Heart left ventricle (tissue), 13 donors: ENCODE measurements at regions not wholly inside any gene's neighbourhood (a gene's known extent, or its start where the extent isn't known, plus 50 kb on each side); places are given as distances from the start of the nearest gene placed in this dataset.

ENCODE experiments used
- POLR2A ChIP-seq, 2 donors: fragments of 450-650 bp; IDR thresholded peaks; one replicate each; pipeline ENCODE4 v1.6.1; 2017; ENCODE audit warnings: antibody characterized with exemption in 2 of 2, mild to moderate bottlenecking in 2 of 2, moderate library complexity in 2 of 2
- TF ChIP-seq, protein P1 (sequence below), 12 donors: fragments of 200-600 bp; sonication (generic) in 4 of 12; IDR thresholded peaks; one replicate each; pipeline versions ENCODE4 v1.5.0 to v1.8.0; 2018 to 2022; ENCODE audit warnings: antibody characterized with exemption in 12 of 12, mild to moderate bottlenecking in 5 of 12
- donor health status: ischemic (EF 13 %, LVEDD 7.1; RV severe dilation, severe dysfunction).
- donor health status: DM: no; HTN: yes; CAD: no.
- donor health status: DM: no; HTN: no; CAD: no.
- donor health status: ischemic (EF 25% LVEDD 6.9; RV normal size, moderate dysfunction).
- donor health status: ischemic (EF 25% LVEDD 5.7; RV mildly dilated, moderate dysfunction).
- donor health status: ischemic (EF 35%, LVEDD 5.7; RV mildly dilated, moderate dysfunction).
- donor health status: nonischemic (EF 11% LVEDD 7.7; RV severe dilation, severe dysfunction).
- donor health status: DM: yes; HTN: yes; CAD: no.
- donor health status: PGD.
- donor health status: ischemic (EF 29% LVEDD 5.4; RV normal size, mild dysfunction).
- donor health status: nonischemic (EF 23%, LVEDD 6.1; RV moderate dilation, normal function).

GRCh38 chr4:44019721-44020120 is 428.9 kb downstream of the KCTD8 start:
- TF ChIP-seq, protein P1, sequence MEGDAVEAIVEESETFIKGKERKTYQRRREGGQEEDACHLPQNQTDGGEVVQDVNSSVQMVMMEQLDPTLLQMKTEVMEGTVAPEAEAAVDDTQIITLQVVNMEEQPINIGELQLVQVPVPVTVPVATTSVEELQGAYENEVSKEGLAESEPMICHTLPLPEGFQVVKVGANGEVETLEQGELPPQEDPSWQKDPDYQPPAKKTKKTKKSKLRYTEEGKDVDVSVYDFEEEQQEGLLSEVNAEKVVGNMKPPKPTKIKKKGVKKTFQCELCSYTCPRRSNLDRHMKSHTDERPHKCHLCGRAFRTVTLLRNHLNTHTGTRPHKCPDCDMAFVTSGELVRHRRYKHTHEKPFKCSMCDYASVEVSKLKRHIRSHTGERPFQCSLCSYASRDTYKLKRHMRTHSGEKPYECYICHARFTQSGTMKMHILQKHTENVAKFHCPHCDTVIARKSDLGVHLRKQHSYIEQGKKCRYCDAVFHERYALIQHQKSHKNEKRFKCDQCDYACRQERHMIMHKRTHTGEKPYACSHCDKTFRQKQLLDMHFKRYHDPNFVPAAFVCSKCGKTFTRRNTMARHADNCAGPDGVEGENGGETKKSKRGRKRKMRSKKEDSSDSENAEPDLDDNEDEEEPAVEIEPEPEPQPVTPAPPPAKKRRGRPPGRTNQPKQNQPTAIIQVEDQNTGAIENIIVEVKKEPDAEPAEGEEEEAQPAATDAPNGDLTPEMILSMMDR (IDR thresholded peaks at IDR 0.05) = no peak
- no peak for TF ChIP-seq POLR2A (IDR thresholded peaks at IDR 0.05)
